ENCODE measurements at regions not wholly inside any gene's neighbourhood (a gene's known extent, or its start where the extent isn't known, plus 50 kb on each side); places are given as distances from the start of the nearest gene placed in this dataset.

GRCh38 chr4:13164783-13165331 lies 319.3 kb downstream of the RAB28 start:
- no peak for TF ChIP-seq CTCF (IDR thresholded peaks at IDR 0.05; ENCODE audit: poor library complexity, severe bottlenecking)
- no peak for TF ChIP-seq SMC3 (conservative IDR thresholded peaks at IDR 0.05; ENCODE audit: poor library complexity)
- TF ChIP-seq POLR2AphosphoS5 (IDR thresholded peaks at IDR 0.05), result no peak
- TF ChIP-seq MXI1 (conservative IDR thresholded peaks at IDR 0.05; ENCODE audit: poor library complexity, severe bottlenecking), result no peak
- no peak for TF ChIP-seq RAD21 (conservative IDR thresholded peaks at IDR 0.05)
- TF ChIP-seq EZH2 (IDR thresholded peaks at IDR 0.05; ENCODE audit: borderline replicate concordance, insufficient read depth, low read length, poor library complexity, severe bottlenecking), result no peak
- TF ChIP-seq EP300 (conservative IDR thresholded peaks at IDR 0.05; ENCODE audit: poor library complexity, severe bottlenecking), result no peak
